CD4-positive, alpha-beta memory T cell (primary cell): ENCODE measurements at regions not wholly inside any gene's neighbourhood (a gene's known extent, or its start where the extent isn't known, plus 50 kb on each side); places are given as distances from the start of the nearest gene placed in this dataset.

Source experiments
- CTCF ChIA-PET: fragments of 350-600 bp; sonication (Branson Sonifier 250); formaldehyde crosslinking; loops from one replicate; lab custom pipeline; 2021; ENCODE audit warnings: inconsistent platforms; ENCODE audit not compliant: partially characterized antibody; lab: Charles Lee
- POLR2A ChIA-PET: fragments of 350-600 bp; sonication (Branson Sonifier 250); formaldehyde crosslinking; loops from one replicate; lab custom pipeline; 2021; ENCODE audit not compliant: partially characterized antibody; lab: Charles Lee
- DNase-seq, 5 donors: peaks; one replicate each; pipeline versions ENCODE4 v3.0.0 to v3.0.0-alpha.2; 2020 to 2022; ENCODE audit warnings: mixed read lengths in 1 of 5
- H3K27ac ChIP-seq: one replicate; pipeline ENCODE4 v1.7.0; 2013; ENCODE audit warnings: low read depth, low read length
- H3K27me3 ChIP-seq: 2 replicates; pipeline ENCODE4 v1.7.0; 2013; ENCODE audit warnings: mild to moderate bottlenecking, low read length, moderate library complexity; ENCODE audit not compliant: insufficient read depth
- H3K36me3 ChIP-seq: 2 replicates; pipeline ENCODE4 v1.7.0; 2013; ENCODE audit warnings: mild to moderate bottlenecking, low read length, moderate library complexity; ENCODE audit not compliant: insufficient read depth
- H3K4me1 ChIP-seq: 2 replicates; pipeline ENCODE4 v1.7.0; 2013; ENCODE audit warnings: mild to moderate bottlenecking, low read length, moderate library complexity; ENCODE audit not compliant: insufficient read depth
- H3K4me3 ChIP-seq, 2 donors: one replicate each; pipeline ENCODE4 v1.7.0; 2013; ENCODE audit warnings: low read length in 2 of 2, mild to moderate bottlenecking in 1 of 2
- H3K9me3 ChIP-seq, 2 donors: one replicate each; pipeline ENCODE4 v1.7.0; 2013; ENCODE audit warnings: low read length in 2 of 2, control low read depth in 1 of 2; ENCODE audit not compliant: control insufficient read depth in 1 of 2
- H3K27ac Mint-ChIP-seq, 7 donors: one replicate each; pipeline ENCODE4 v1.8.0; 2020 to 2021; ENCODE audit warnings: mixed read lengths in 7 of 7, mild to moderate bottlenecking in 6 of 7, inconsistent platforms in 3 of 7, moderate library complexity in 3 of 7
- H3K27me3 Mint-ChIP-seq, 2 donors: one replicate each; pipeline ENCODE4 v1.8.0; 2020 to 2021; ENCODE audit warnings: mixed read lengths in 2 of 2
- H3K36me3 Mint-ChIP-seq, 2 donors: one replicate each; pipeline ENCODE4 v1.8.0; 2020 to 2021; ENCODE audit warnings: mixed read lengths in 2 of 2, inconsistent platforms in 1 of 2, mild to moderate bottlenecking in 1 of 2
- H3K4me1 Mint-ChIP-seq, 4 donors: one replicate each; pipeline ENCODE4 v1.8.0; 2020 to 2021; ENCODE audit warnings: mixed read lengths in 4 of 4, mild to moderate bottlenecking in 1 of 4
- H3K4me3 Mint-ChIP-seq, 8 donors: one replicate each; pipeline ENCODE4 v1.8.0; 2020 to 2021; ENCODE audit warnings: mixed read lengths in 8 of 8, mild to moderate bottlenecking in 7 of 8, moderate library complexity in 6 of 8, inconsistent platforms in 3 of 8
- H3K9me3 Mint-ChIP-seq, 8 donors: one replicate each; pipeline ENCODE4 v1.8.0; 2020 to 2021; ENCODE audit warnings: mixed read lengths in 8 of 8, mild to moderate bottlenecking in 5 of 8, inconsistent platforms in 3 of 8, moderate library complexity in 1 of 8
- intact Hi-C: fragments of 100-400 bp; cut with micrococcal nuclease; formaldehyde crosslinking; loops from one replicate; pipeline ENCODE4 v1.15.1; 2023

DNA sequence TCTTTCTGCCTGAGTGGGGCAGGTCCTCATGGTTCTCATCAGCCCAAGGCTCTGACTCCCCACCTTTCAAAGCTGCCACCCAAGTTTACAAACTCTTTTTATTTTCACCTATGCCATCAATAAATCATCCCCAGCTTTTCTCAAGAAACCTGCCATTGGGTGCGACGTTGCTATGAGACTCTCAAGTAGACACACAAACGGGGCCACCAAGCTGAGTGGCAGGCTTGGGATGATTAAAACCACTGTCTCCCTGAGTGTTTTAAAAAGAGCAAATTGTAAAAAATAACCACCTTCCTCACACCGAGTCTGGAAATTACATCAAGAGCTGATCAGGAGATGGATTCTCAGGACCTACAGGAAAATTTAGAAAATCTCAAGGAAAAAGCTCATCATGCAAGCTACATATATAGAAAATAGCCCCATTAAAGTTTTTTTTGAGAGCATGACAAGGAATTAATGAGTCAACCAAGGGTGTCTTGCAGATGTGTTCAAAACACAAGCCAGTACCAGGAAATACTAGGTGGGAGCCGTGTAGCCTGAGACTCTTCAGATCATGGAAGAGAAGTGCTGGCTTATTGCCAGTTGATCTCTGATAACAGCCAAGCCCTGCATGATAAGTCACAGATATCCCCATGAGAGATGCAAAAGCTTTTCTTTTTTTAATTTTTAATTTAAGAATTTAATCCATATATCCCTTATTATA lies 158.4 kb upstream of the BACE2 start:
- no peak for DNase-seq
- Histone ChIP-seq H3K27me3 (no peaks in the 10 kb centered on the region), H3K36me3 (no peaks in the 10 kb centered on the region), H3K27ac (no peak overlapping the region), H3K4me3 (no peak overlapping the region), H3K9me3 (no peaks in the 10 kb centered on the region), H3K4me1 (no peaks in the 10 kb centered on the region)
- ChIA-PET POLR2A (no interaction called here), CTCF (no interaction called here)
- Mint-ChIP-seq H3K27ac (no peak overlapping the region), H3K4me3 (no peak overlapping the region), H3K36me3 (no peaks in the 10 kb centered on the region), H3K4me1 (no peaks in the 10 kb centered on the region), H3K27me3 (peaks cover 2 to 3% of the 10 kb centered on the region in 2 donors), H3K9me3 (peaks cover 0 to 3% (median 0%) of the 10 kb centered on the region in 8 donors)
- intact Hi-C loops: no loop called here

DNA sequence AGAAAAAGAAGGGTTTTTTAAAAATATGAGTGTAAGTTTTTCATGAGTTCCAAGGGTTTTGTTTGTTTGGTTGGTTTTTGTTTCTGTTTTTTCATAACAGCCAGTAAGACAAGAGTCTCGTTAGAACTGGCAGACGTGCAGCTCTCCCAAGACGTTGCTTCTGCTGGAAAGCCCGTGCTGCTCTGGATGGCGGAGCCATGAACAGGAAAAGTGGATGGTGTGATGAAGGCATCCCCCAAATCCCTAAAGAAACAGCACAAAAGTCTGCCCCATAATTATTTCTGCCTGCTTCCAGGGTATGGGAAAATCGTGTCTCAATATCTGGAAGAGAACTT lies 157.9 kb upstream of the BACE2 start:
- no peak overlapping the region for H3K4me3 Mint-ChIP-seq
- no peaks in the 10 kb centered on the region for H3K36me3 Mint-ChIP-seq
- Histone ChIP-seq H3K9me3 (no peaks in the 10 kb centered on the region), H3K36me3 (no peaks in the 10 kb centered on the region), H3K27me3 (no peaks in the 10 kb centered on the region), H3K4me1 (no peaks in the 10 kb centered on the region), H3K4me3 (no peak overlapping the region), H3K27ac (no peak overlapping the region)
- peaks cover 0 to 3% (median 0%) of the 10 kb centered on the region in 8 donors for H3K9me3 Mint-ChIP-seq
- H3K27ac Mint-ChIP-seq: no peak overlapping the region
- H3K27me3 Mint-ChIP-seq: peaks cover 2 to 3% of the 10 kb centered on the region in 2 donors
- CTCF ChIA-PET: no interaction called here
- POLR2A ChIA-PET: no interaction called here
- H3K4me1 Mint-ChIP-seq: no peaks in the 10 kb centered on the region
- no peak for DNase-seq
- intact Hi-C loops: no loop called here

DNA sequence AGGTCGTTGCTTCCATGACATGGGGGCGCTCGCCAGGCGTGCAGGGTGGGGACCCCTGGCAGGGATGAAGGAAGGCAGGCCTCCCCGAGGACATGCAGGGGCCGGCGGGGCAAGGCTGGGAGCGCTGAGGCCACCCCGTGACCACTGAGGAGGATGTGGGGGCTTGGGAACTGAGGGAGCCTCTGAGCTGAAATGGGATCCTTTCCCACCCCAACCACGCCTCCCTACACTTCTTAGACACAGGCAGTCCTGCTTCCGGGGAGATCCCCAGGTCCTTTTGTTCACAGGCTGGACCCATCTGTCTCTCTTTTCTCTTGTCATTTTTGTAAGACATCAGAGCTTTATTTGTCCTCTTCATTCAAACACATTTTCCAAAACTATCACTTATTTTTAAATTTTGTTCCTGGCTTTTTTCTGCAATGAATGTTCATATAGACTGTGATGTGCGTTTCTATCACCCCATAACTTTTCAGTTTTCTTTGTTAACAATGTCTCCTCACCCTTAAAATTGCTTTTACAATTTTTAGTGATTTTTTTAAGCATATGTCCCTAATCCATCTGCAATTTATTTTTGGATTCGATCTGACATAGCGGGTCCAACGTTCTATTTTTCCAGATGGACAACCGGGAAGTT lies 156.7 kb upstream of the BACE2 start:
- H3K36me3 Mint-ChIP-seq: no peaks in the 10 kb centered on the region
- POLR2A ChIA-PET: no interaction called here
- Histone ChIP-seq H3K9me3 (no peaks in the 10 kb centered on the region), H3K27me3 (no peaks in the 10 kb centered on the region), H3K4me1 (no peaks in the 10 kb centered on the region), H3K27ac (no peak overlapping the region), H3K4me3 (no peak overlapping the region), H3K36me3 (no peaks in the 10 kb centered on the region)
- CTCF ChIA-PET: no interaction called here
- peaks cover 2 to 3% of the 10 kb centered on the region in 2 donors for H3K27me3 Mint-ChIP-seq
- no peaks in the 10 kb centered on the region for H3K4me1 Mint-ChIP-seq
- DNase-seq: no peak
- H3K9me3 Mint-ChIP-seq: no peaks in the 10 kb centered on the region
- intact Hi-C loops: no loop called here
- H3K4me3 Mint-ChIP-seq: no peak overlapping the region
- no peak overlapping the region for H3K27ac Mint-ChIP-seq

DNA sequence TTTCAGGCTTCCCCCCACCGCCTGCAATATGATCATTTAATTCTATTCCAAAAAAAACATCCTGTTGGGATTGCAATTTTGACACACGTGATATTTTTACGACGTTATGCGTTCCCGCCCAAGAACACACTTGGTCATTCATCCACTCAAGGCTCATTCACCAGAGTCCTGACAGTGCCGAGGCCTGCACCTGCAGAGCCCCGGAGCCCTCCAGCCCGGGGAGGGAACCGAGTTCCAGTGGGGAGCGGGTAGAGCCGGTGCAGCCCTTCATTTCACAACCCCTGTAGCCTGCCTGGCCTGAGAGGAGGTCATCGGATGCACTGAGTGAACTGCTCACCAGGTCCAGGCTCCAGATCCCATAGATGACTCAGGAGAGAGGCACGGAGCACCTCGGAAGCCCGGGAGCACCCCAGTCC lies 156.0 kb upstream of the BACE2 start:
- Mint-ChIP-seq H3K27ac (no peak overlapping the region), H3K27me3 (peaks cover 2 to 3% of the 10 kb centered on the region in 2 donors)
- POLR2A ChIA-PET: no interaction called here

DNA sequence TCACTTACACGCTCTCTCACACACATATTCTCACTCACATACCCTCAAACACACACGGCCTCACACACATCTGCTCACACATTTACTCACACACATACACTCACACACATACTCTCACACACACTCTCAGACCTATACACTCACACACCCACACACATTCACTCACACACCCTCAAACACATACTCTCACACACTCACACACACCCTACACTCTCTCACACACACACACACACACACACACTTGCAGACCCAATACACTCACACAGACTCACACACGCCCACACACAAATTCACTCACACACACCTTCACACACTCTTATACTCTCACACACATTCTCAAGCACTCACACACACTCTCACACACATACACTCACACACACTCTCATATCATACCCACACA lies 155.5 kb upstream of the BACE2 start:
- Histone ChIP-seq H3K9me3 (no peaks in the 10 kb centered on the region), H3K36me3 (no peaks in the 10 kb centered on the region), H3K4me1 (no peaks in the 10 kb centered on the region), H3K27me3 (no peaks in the 10 kb centered on the region), H3K4me3 (no peak overlapping the region), H3K27ac (no peak overlapping the region)
- intact Hi-C loops: no loop called here
- H3K27ac Mint-ChIP-seq: no peak overlapping the region
- POLR2A ChIA-PET: no interaction called here
- H3K9me3 Mint-ChIP-seq: no peaks in the 10 kb centered on the region
- CTCF ChIA-PET: no interaction called here
- no peak for DNase-seq
- H3K4me1 Mint-ChIP-seq: no peaks in the 10 kb centered on the region
- no peak overlapping the region for H3K4me3 Mint-ChIP-seq
- no peaks in the 10 kb centered on the region for H3K36me3 Mint-ChIP-seq
- peaks cover 2 to 3% of the 10 kb centered on the region in 2 donors for H3K27me3 Mint-ChIP-seq

More for the DNA sequence above, 156.0 kb upstream of the BACE2 start:
- Mint-ChIP-seq H3K9me3 (no peaks in the 10 kb centered on the region), H3K36me3 (no peaks in the 10 kb centered on the region), H3K4me1 (no peaks in the 10 kb centered on the region), H3K4me3 (no peak overlapping the region)
- H3K9me3 ChIP-seq: no peaks in the 10 kb centered on the region
- H3K27me3 ChIP-seq: no peaks in the 10 kb centered on the region
- no peak overlapping the region for H3K27ac ChIP-seq
- intact Hi-C loops: no loop called here
- H3K4me3 ChIP-seq: no peak overlapping the region
- no peaks in the 10 kb centered on the region for H3K36me3 ChIP-seq
- no peaks in the 10 kb centered on the region for H3K4me1 ChIP-seq
- DNase-seq: no peak
- CTCF ChIA-PET: no interaction called here

DNA sequence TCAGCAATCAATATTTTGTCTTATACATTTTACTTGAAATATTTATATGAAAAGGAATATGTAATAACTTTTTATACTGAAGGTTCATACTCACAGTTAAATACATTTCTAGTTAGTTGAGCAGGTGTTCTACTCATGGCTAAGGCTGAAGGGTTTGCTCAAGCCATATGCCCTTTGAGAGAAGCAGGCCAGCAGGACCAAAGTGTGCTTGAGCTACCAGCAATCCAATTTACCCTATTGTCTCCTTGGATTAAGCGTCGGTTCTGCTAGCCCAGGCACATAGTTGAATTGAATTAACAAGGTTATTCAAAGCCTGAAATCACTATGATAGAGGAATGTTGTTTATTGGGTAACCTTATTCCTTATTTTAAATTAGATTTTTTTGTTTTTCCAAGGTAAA lies 151.5 kb upstream of the BACE2 start:
- no peaks in the 10 kb centered on the region for H3K27me3 Mint-ChIP-seq
- Histone ChIP-seq H3K36me3 (no peaks in the 10 kb centered on the region), H3K27ac (no peak overlapping the region), H3K9me3 (no peaks in the 10 kb centered on the region), H3K4me1 (no peaks in the 10 kb centered on the region), H3K4me3 (no peak overlapping the region), H3K27me3 (no peaks in the 10 kb centered on the region)
- no peak for DNase-seq
- H3K36me3 Mint-ChIP-seq: no peaks in the 10 kb centered on the region
- ChIA-PET CTCF (no interaction called here), POLR2A (no interaction called here)
- H3K4me1 Mint-ChIP-seq: no peaks in the 10 kb centered on the region
- intact Hi-C loops: no loop called here
- no peak overlapping the region for H3K27ac Mint-ChIP-seq
- H3K4me3 Mint-ChIP-seq: no peak overlapping the region
- H3K9me3 Mint-ChIP-seq: peaks cover 0 to 5% (median 0%) of the 10 kb centered on the region in 8 donors

DNA sequence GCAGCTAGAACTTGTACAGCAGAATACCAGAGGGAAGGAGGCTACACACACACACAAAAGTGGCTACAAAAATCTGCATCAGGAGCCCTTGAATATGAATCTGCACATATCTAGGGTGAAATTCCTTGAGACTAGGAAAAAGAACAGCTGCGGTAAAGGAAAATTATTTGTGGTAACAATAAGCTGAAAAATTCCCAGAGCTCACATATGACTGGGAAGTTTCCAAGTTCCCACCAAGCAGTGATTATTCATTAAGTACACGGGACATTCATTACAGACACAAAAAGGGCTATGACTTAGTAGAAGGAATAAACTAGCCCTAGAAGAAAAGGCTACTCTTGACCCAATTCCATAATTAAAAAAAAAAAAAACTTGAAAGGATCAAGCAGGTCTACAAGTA lies 149.5 kb upstream of the BACE2 start:
- no peak overlapping the region for H3K4me3 ChIP-seq
- POLR2A ChIA-PET: no interaction called here
- no peak overlapping the region for H3K27ac Mint-ChIP-seq
- H3K27ac ChIP-seq: no peak overlapping the region
- no peaks in the 10 kb centered on the region for H3K36me3 Mint-ChIP-seq
- H3K27me3 Mint-ChIP-seq: no peaks in the 10 kb centered on the region
- peaks cover 0 to 5% (median 2%) of the 10 kb centered on the region in 8 donors for H3K9me3 Mint-ChIP-seq
- no peaks in the 10 kb centered on the region for H3K9me3 ChIP-seq
- no peaks in the 10 kb centered on the region for H3K36me3 ChIP-seq
- H3K4me1 Mint-ChIP-seq: no peaks in the 10 kb centered on the region
- no peaks in the 10 kb centered on the region for H3K4me1 ChIP-seq
- CTCF ChIA-PET: no interaction called here
- intact Hi-C loops: no loop called here
- no peak for DNase-seq
- H3K4me3 Mint-ChIP-seq: no peak overlapping the region
- no peaks in the 10 kb centered on the region for H3K27me3 ChIP-seq
